ENCODE measurements at regions not wholly inside any gene's neighbourhood (a gene's known extent, or its start where the extent isn't known, plus 50 kb on each side); places are given as distances from the start of the nearest gene placed in this dataset.

- no peak for TF ChIP-seq MXI1 (IDR thresholded peaks at IDR 0.05; ENCODE audit: low read depth, low read length)
- TF ChIP-seq YY1 (IDR thresholded peaks at IDR 0.05; ENCODE audit: low read depth) = no peak
- no peak for TF ChIP-seq CTCF (IDR thresholded peaks at IDR 0.05)
- no peak for TF ChIP-seq RCOR1 (IDR thresholded peaks at IDR 0.05; ENCODE audit: low read length)
- TF ChIP-seq REST (IDR thresholded peaks at IDR 0.05; ENCODE audit: low read depth, low read length) = no peak
- no peak for TF ChIP-seq SIN3A (IDR thresholded peaks at IDR 0.05; ENCODE audit: borderline replicate concordance, low read depth, low read length)
- TF ChIP-seq USF2 (IDR thresholded peaks at IDR 0.05; ENCODE audit: borderline replicate concordance, low read depth, low read length) = no peak
- TF ChIP-seq POLR2AphosphoS5 (IDR thresholded peaks at IDR 0.05; ENCODE audit: low read depth, low read length) = no peak
- TF ChIP-seq RFX5 (IDR thresholded peaks at IDR 0.05; ENCODE audit: low read length) = no peak
- no peak for TF ChIP-seq GABPA (IDR thresholded peaks at IDR 0.05; ENCODE audit: low read depth)
These were observed 290.5 kb upstream of the PROX1 start for GRCh38 chr1:213697192-213697802.

All from SK-N-SH (cell line).